Panc1 (cell line): ENCODE measurements at regions not wholly inside any gene's neighbourhood (a gene's known extent, or its start where the extent isn't known, plus 50 kb on each side); places are given as distances from the start of the nearest gene placed in this dataset.

Source experiments
- ATAC-seq: fragments of 200-7000 bp; cut with Tn5 transposase; 2 replicates; pipeline ENCODE4 v1.9.1; 2020; ENCODE audit warnings: mild to moderate bottlenecking, moderate library complexity
- BruUV-seq: library from RNA; stranded (reverse); fragments of 400-500 nt; replicated peaks from 2 replicates; lab custom pipeline; 2021; lab: Mats Ljungman, UMichigan
- CTCF ChIA-PET: fragments of 300-600 bp; sonication (Branson Sonifier 250); formaldehyde crosslinking; loops from one replicate; lab custom pipeline; 2022; ENCODE audit warnings: antibody characterized with exemption; lab: Charles Lee
- POLR2A ChIA-PET: fragments of 300-600 bp; sonication (Branson Sonifier 250); formaldehyde crosslinking; loops from one replicate; lab custom pipeline; 2022; ENCODE audit warnings: antibody characterized with exemption; lab: Charles Lee
- DNase-seq: peaks from one replicate; pipeline ENCODE4 v3.0.0-alpha.2; 2010; ENCODE audit warnings: low read depth, low spot score
- H3K27ac ChIP-seq: 2 replicates; pipeline ENCODE4 v1.5.1; 2011; ENCODE audit warnings: mild to moderate bottlenecking, low read length, inconsistent platforms
- H3K27me3 ChIP-seq: fragments of 200-500 bp; sonication (Bioruptor generic); 2 replicates; pipeline ENCODE4 v1.6.0; 2014; ENCODE audit warnings: low read length, inconsistent platforms; ENCODE audit not compliant: control insufficient read depth, insufficient read depth
- H3K36me3 ChIP-seq: fragments of 200-500 bp; sonication (Bioruptor generic); 2 replicates; pipeline ENCODE4 v1.5.1; 2014; ENCODE audit warnings: inconsistent platforms, mild to moderate bottlenecking, low read length, moderate library complexity; ENCODE audit not compliant: control insufficient read depth, insufficient read depth
- H3K4me1 ChIP-seq: 2 replicates; pipeline ENCODE4 v1.5.1; 2011; ENCODE audit warnings: inconsistent platforms, mild to moderate bottlenecking, low read length, moderate library complexity; ENCODE audit not compliant: control insufficient read depth, insufficient read depth
- H3K4me3 ChIP-seq, 2 experiments: 2 replicates each; pipeline ENCODE4 v1.5.1; 2011 to 2012; ENCODE audit warnings: low read depth in 2 of 2, low read length in 2 of 2, mild to moderate bottlenecking in 2 of 2, inconsistent platforms in 1 of 2, moderate library complexity in 1 of 2
- H3K9me3 ChIP-seq: fragments of 200-500 bp; sonication (Bioruptor generic); 2 replicates; pipeline ENCODE4 v1.5.1; 2014; ENCODE audit warnings: low read depth, mild to moderate bottlenecking, inconsistent platforms, low read length, moderate library complexity; ENCODE audit not compliant: control insufficient read depth, insufficient read depth
- POLR2AphosphoS5 ChIP-seq: IDR thresholded peaks from 2 replicates; pipeline ENCODE4 v1.6.1; 2012; ENCODE audit warnings: mild to moderate bottlenecking, low read depth, low read length, moderate library complexity
- SIN3A ChIP-seq: IDR thresholded peaks from 2 replicates; pipeline ENCODE4 v1.6.1; 2012; ENCODE audit warnings: low read depth, mild to moderate bottlenecking, low read length, moderate library complexity, borderline replicate concordance; ENCODE audit not compliant: insufficient read depth
- TCF7L2 ChIP-seq: IDR thresholded peaks from 2 replicates; pipeline ENCODE4 v1.6.1; 2011; ENCODE audit warnings: mild to moderate bottlenecking, low read depth, low read length, inconsistent platforms
- in situ Hi-C: cut with HindIII; loops from 2 replicates; pipeline ENCODE4 v1.10.0; 2016; ENCODE audit warnings: low sequenced_read_pairs, low pct_unique_long_range_greater_than_20kb
- intact Hi-C: fragments of 100-400 bp; cut with micrococcal nuclease; formaldehyde crosslinking; loops from one replicate; pipeline ENCODE4 v1.10.0; 2022; ENCODE audit not compliant: unreplicated experiment
- TF ChIP-seq, protein P1 (sequence below): fragments of 450-650 bp; IDR thresholded peaks from 2 replicates; pipeline ENCODE4 v1.5.1; 2017; ENCODE audit warnings: mild to moderate bottlenecking
- TF ChIP-seq, protein P2 (sequence below), 2 experiments: IDR thresholded peaks; 2 replicates each; pipeline ENCODE4 v1.6.1; 2011 to 2012; ENCODE audit warnings: low read depth in 2 of 2, control low read depth in 1 of 2, low read length in 1 of 2, mild to moderate bottlenecking in 1 of 2, moderate library complexity in 1 of 2; ENCODE audit not compliant: insufficient read depth in 1 of 2

DNA sequence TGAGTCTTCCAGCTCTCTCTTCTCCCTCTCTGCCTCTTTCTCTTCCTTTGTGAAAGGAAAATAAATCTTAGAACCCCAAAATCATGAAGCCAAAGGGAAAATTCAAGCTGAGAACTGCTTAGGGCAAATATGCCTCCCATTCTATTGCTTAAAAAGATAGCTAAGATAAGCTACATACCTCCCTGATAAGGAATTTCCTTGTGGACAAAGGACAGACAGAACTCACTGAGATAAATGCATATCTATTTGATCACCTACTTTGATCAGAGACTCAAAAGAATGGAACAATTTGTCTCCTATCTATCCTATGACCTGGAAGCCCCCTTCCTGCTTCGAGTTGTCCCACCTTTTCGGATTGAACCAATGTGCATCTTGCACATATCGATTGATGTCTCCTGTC is 220.6 kb upstream of the NMUR2 start:
- H3K27me3 ChIP-seq, result no peaks in the 10 kb centered on the region
- TF ChIP-seq SIN3A, result no peak
- TF ChIP-seq TCF7L2, result no peak
- TF ChIP-seq, protein P1, sequence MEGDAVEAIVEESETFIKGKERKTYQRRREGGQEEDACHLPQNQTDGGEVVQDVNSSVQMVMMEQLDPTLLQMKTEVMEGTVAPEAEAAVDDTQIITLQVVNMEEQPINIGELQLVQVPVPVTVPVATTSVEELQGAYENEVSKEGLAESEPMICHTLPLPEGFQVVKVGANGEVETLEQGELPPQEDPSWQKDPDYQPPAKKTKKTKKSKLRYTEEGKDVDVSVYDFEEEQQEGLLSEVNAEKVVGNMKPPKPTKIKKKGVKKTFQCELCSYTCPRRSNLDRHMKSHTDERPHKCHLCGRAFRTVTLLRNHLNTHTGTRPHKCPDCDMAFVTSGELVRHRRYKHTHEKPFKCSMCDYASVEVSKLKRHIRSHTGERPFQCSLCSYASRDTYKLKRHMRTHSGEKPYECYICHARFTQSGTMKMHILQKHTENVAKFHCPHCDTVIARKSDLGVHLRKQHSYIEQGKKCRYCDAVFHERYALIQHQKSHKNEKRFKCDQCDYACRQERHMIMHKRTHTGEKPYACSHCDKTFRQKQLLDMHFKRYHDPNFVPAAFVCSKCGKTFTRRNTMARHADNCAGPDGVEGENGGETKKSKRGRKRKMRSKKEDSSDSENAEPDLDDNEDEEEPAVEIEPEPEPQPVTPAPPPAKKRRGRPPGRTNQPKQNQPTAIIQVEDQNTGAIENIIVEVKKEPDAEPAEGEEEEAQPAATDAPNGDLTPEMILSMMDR, result no peak
- TF ChIP-seq, protein P2, sequence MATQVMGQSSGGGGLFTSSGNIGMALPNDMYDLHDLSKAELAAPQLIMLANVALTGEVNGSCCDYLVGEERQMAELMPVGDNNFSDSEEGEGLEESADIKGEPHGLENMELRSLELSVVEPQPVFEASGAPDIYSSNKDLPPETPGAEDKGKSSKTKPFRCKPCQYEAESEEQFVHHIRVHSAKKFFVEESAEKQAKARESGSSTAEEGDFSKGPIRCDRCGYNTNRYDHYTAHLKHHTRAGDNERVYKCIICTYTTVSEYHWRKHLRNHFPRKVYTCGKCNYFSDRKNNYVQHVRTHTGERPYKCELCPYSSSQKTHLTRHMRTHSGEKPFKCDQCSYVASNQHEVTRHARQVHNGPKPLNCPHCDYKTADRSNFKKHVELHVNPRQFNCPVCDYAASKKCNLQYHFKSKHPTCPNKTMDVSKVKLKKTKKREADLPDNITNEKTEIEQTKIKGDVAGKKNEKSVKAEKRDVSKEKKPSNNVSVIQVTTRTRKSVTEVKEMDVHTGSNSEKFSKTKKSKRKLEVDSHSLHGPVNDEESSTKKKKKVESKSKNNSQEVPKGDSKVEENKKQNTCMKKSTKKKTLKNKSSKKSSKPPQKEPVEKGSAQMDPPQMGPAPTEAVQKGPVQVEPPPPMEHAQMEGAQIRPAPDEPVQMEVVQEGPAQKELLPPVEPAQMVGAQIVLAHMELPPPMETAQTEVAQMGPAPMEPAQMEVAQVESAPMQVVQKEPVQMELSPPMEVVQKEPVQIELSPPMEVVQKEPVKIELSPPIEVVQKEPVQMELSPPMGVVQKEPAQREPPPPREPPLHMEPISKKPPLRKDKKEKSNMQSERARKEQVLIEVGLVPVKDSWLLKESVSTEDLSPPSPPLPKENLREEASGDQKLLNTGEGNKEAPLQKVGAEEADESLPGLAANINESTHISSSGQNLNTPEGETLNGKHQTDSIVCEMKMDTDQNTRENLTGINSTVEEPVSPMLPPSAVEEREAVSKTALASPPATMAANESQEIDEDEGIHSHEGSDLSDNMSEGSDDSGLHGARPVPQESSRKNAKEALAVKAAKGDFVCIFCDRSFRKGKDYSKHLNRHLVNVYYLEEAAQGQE (IDR thresholded peaks at IDR 0.05; ENCODE audit: insufficient read depth in 1 of 2, low read depth in 2 of 2, low read length in 1 of 2), result no peak
- TF ChIP-seq POLR2AphosphoS5, result no peak
- H3K9me3 ChIP-seq, result no peaks in the 10 kb centered on the region
- ATAC-seq (no peak), DNase-seq (no peak)
- no peak overlapping the region for H3K4me3 ChIP-seq
- ChIA-PET POLR2A (no interaction called here), CTCF (no interaction called here)
- H3K27ac ChIP-seq, result no peak overlapping the region
- in situ Hi-C loops, result no loop called here
- intact Hi-C loops, result no loop called here
- BruUV-seq, result no TSS peak
- no peaks in the 10 kb centered on the region for H3K36me3 ChIP-seq
- H3K4me1 ChIP-seq, result no peaks in the 10 kb centered on the region

DNA sequence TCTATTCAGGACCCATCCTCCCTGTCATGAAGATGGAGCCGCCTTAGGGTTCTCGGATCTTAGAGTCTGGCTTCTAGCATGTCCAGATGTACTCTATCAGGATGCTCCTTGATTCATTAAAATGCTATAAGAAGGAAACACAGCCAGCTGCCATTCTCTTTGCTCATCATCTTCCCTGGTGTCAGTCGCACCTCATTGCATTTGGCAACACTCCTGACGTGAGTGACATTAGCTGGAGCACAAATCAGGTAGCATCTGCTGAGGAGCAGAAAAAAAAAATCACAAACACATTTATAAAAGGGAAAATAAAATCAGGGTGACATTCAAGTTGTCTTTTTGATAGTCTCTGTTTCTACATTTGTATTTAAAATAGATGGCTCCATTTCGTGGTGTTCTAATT is 226.1 kb upstream of the NMUR2 start:
- DNase-seq (no peak), ATAC-seq (no peak)
- no peak overlapping the region for H3K4me3 ChIP-seq
- H3K4me1 ChIP-seq, result no peaks in the 10 kb centered on the region
- H3K36me3 ChIP-seq, result no peaks in the 10 kb centered on the region
- ChIA-PET POLR2A (no interaction called here), CTCF (no interaction called here)
- H3K27me3 ChIP-seq, result no peaks in the 10 kb centered on the region
- no peaks in the 10 kb centered on the region for H3K9me3 ChIP-seq
- in situ Hi-C loops (no loop called here), intact Hi-C loops (no loop called here)
- no peak overlapping the region for H3K27ac ChIP-seq
- TF ChIP-seq POLR2AphosphoS5 (no peak), TCF7L2 (no peak), SIN3A (no peak)
- TF ChIP-seq, protein P2 (IDR thresholded peaks at IDR 0.05; ENCODE audit: insufficient read depth in 1 of 2, low read depth in 2 of 2, low read length in 1 of 2), result no peak
- TF ChIP-seq, protein P1, result no peak
- BruUV-seq, result no TSS peak
